ENCODE measurements at regions not wholly inside any gene's neighbourhood (a gene's known extent, or its start where the extent isn't known, plus 50 kb on each side); places are given as distances from the start of the nearest gene placed in this dataset.

DNA sequence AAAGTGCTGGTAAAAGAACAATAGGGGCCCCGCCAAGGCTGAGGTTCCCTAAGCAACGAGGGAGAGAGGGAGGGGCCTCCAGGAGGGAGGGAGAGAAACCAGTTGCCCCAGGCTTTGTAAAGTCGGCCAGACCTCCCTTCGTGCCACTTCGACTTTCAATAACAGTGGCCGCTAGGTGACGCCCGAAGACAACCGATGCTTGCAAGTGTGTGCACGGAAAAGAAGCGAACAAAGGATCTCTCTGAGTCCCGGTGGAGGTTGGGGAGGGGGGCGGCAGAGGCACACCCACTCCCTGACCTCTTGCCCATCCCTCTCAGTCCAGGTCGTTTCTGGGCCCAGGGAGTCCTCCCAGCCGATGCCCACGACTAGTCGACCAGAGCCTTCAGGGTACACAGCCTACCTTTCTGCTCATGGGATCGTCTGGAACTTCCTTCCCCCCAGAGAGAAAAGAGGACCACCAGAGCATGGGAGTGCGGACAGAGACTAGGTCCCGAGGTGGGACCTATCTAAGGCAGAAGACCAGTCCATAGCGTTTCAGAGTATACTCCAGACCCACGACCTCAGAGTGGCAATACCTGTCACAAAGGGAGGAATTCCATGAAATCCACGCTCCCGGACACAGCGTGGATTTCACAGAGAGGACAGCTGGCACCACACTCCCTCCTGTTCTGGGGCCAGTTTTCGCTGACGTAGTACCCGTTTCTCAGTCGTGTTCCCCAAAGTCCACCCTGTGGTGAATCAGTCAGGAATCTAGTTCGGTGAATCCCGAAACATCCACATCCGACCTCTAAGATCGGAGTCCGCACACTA lies 262.7 kb upstream of the ALG10B start:
- POLR2A ChIA-PET (ENCODE audit: partially characterized antibody) = no interaction called here
- no peak overlapping the region for H2BK5ac ChIP-seq (ENCODE audit: low read depth, low read length)
- no peak overlapping the region for H3K18ac ChIP-seq (ENCODE audit: extremely low read depth, low read length)
- H3K9ac ChIP-seq (replicated peaks in 1 of 4; ENCODE audit: extremely low read depth in 1 of 4, low read depth in 3 of 4, low read length in 3 of 4) = no peak overlapping the region
- no peak overlapping the region for H2AFZ ChIP-seq (ENCODE audit: low read length)
- H4K20me1 ChIP-seq (replicated peaks in 1 of 2; ENCODE audit: control insufficient read depth in 1 of 2, insufficient read depth in 2 of 2, low read length in 2 of 2) = no peaks in the 10 kb centered on the region
- no peak overlapping the region for H3K27ac ChIP-seq (ENCODE audit: low read depth, low read length)
- no peak overlapping the region for H2BK15ac ChIP-seq (ENCODE audit: low read length)
- no peak overlapping the region for H3K14ac ChIP-seq (ENCODE audit: insufficient read length)
- 86% methylated on average over 27 of the region's 34 CpGs; no CpG with 5 or more reads in 1 of the 2 experiments for WGBS, 2 experiments (ENCODE audit: extremely low coverage in 1 of 2, insufficient coverage in 1 of 2, insufficient read length in 1 of 2, insufficient replicate concordance in 2 of 2, low coverage in 1 of 2, low lambda C conversion rate in 2 of 2, missing lambda C conversion rate in 1 of 2)
- no peak overlapping the region for H4K91ac ChIP-seq (replicated peaks; ENCODE audit: insufficient read length, low read length)
- no peaks in the 10 kb centered on the region for H3K27me3 ChIP-seq (replicated peaks in 1 of 4; ENCODE audit: control insufficient read depth in 3 of 4, extremely low read depth in 1 of 4, insufficient read depth in 3 of 4, low read length in 3 of 4)
- no peaks in the 10 kb centered on the region for H3K23me2 ChIP-seq (ENCODE audit: low read depth, low read length)
- no peak overlapping the region for H4K8ac ChIP-seq (ENCODE audit: extremely low read depth, insufficient read depth, low read length)
- no peaks in the 10 kb centered on the region; a peak in 1 of 8 replicates for H3K36me3 ChIP-seq (ENCODE audit: control insufficient read depth in 2 of 4, insufficient read depth in 4 of 4, low read length in 3 of 4)
- CTCF ChIA-PET (ENCODE audit: partially characterized antibody) = no interaction called here
- H3K9me3 ChIP-seq (ENCODE audit: insufficient read depth in 2 of 2, low read depth in 1 of 2, low read length in 1 of 2) = peaks cover 65 to 98% of the 10 kb centered on the region in 2 experiments
- DNase-seq (ENCODE audit: low read depth in 1 of 2, low spot score in 2 of 2) = no peak
- no peak overlapping the region for H2BK12ac ChIP-seq (ENCODE audit: low read depth, low read length)
- no peaks in the 10 kb centered on the region for H3K79me1 ChIP-seq (ENCODE audit: low read depth, low read length)
- H3K79me2 ChIP-seq (ENCODE audit: control insufficient read depth in 1 of 2, insufficient read depth in 2 of 2, low read length in 2 of 2) = no peaks in the 10 kb centered on the region
- H3K4me1 ChIP-seq (replicated peaks in 1 of 4; ENCODE audit: control insufficient read depth in 3 of 4, insufficient read depth in 4 of 4, low read length in 3 of 4) = no peaks in the 10 kb centered on the region
- H3K4me2 ChIP-seq (ENCODE audit: insufficient read depth in 1 of 2, low read depth in 2 of 2, low read length in 2 of 2) = no peak overlapping the region
- no peak overlapping the region for H2BK120ac ChIP-seq (replicated peaks; ENCODE audit: low read depth, low read length)
- no peak for FAIRE-seq
- no peak overlapping the region for H3K4me3 ChIP-seq (ENCODE audit: extremely low read depth in 1 of 4, insufficient read depth in 2 of 4, low read depth in 3 of 4, low read length in 4 of 4)
- no peak overlapping the region for H2AK5ac ChIP-seq (ENCODE audit: low read depth, low read length)
- H3K56ac ChIP-seq (replicated peaks; ENCODE audit: insufficient read length, low read depth, low read length) = no peak overlapping the region
- H4K5ac ChIP-seq (ENCODE audit: insufficient read length, low read depth, low read length) = no peak overlapping the region
- no peak overlapping the region for H3K4ac ChIP-seq (replicated peaks; ENCODE audit: insufficient read length, low read depth, low read length)
- H2BK20ac ChIP-seq (ENCODE audit: low read length) = no peak overlapping the region
- no peak overlapping the region for H3K23ac ChIP-seq (ENCODE audit: insufficient read length)
- TF ChIP-seq SUZ12 (IDR thresholded peaks at IDR 0.05; ENCODE audit: low read length) = no peak
